Mucosa of descending colon (tissue), 3 donors: ENCODE measurements at regions not wholly inside any gene's neighbourhood (a gene's known extent, or its start where the extent isn't known, plus 50 kb on each side); places are given as distances from the start of the nearest gene placed in this dataset.

Experiments used
- ATAC-seq: fragments of 200-7000 bp; cut with Tn5 transposase; one replicate; pipeline ENCODE4 v1.9.1; 2020; ENCODE audit warnings: mild to moderate bottlenecking, moderate library complexity
- DNase-seq, 3 donors: peaks; one replicate each; pipeline ENCODE4 v3.0.0-alpha.2; 2020
- H3K36me3 ChIP-seq: fragments of 200-600 bp; one replicate; pipeline ENCODE4 v1.8.0; 2021; ENCODE audit warnings: low read depth, mild to moderate bottlenecking
- H3K4me1 ChIP-seq: fragments of 200-600 bp; one replicate; pipeline ENCODE4 v1.8.0; 2021; ENCODE audit warnings: low read depth, mild to moderate bottlenecking
- H3K4me3 ChIP-seq: fragments of 200-600 bp; one replicate; pipeline ENCODE4 v1.8.0; 2021; ENCODE audit warnings: mild to moderate bottlenecking
- H3K9me3 ChIP-seq: fragments of 200-600 bp; one replicate; pipeline ENCODE4 v1.8.0; 2021; ENCODE audit warnings: mild to moderate bottlenecking
- intact Hi-C, 2 donors: fragments of 100-400 bp; cut with DNase I in 1 of 2; cut with micrococcal nuclease in 1 of 2; formaldehyde crosslinking; loops; one replicate each; pipeline versions ENCODE4 v1.11.0 to v1.11.1; 2022; cut with DNase I, micrococcal nuclease
- TF ChIP-seq, protein P1 (sequence below): fragments of 200-600 bp; IDR thresholded peaks from one replicate; pipeline ENCODE4 v1.8.0; 2022; ENCODE audit warnings: antibody characterized with exemption, mild to moderate bottlenecking
- donor health status: DM: no; HTN: no; CAD: no; lungs with moderate emphysema.
- donor health status: DM: no; HTN: no; CAD: no.
- donor health status: DM: no; HTN: yes; CAD: no.

DNA sequence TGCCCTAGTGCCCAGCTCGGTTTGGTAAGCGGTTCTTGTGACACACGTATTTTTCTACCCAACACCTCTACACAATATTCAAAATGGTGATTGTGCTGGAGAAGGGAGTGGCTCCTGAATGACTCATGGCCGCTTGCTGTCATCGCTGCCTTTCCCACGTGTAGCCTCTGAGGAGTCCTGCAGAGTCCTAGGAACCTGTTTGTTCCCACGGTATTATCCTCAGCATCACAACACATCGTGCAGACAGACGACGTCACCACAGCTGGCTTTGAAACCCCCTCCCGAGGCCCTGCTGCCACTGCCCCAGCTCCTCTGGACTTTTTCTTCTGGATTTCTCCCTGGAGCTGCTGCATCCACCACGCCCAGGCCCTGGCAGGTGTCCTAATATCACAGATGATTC lies 353.5 kb downstream of the SMOC2 start:
- TF ChIP-seq, protein P1, sequence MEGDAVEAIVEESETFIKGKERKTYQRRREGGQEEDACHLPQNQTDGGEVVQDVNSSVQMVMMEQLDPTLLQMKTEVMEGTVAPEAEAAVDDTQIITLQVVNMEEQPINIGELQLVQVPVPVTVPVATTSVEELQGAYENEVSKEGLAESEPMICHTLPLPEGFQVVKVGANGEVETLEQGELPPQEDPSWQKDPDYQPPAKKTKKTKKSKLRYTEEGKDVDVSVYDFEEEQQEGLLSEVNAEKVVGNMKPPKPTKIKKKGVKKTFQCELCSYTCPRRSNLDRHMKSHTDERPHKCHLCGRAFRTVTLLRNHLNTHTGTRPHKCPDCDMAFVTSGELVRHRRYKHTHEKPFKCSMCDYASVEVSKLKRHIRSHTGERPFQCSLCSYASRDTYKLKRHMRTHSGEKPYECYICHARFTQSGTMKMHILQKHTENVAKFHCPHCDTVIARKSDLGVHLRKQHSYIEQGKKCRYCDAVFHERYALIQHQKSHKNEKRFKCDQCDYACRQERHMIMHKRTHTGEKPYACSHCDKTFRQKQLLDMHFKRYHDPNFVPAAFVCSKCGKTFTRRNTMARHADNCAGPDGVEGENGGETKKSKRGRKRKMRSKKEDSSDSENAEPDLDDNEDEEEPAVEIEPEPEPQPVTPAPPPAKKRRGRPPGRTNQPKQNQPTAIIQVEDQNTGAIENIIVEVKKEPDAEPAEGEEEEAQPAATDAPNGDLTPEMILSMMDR, result no peak
- no peaks in the 10 kb centered on the region for H3K4me1 ChIP-seq
- DNase-seq, result no peak
- intact Hi-C loops, result no loop called here
- H3K36me3 ChIP-seq, result no peaks in the 10 kb centered on the region
- H3K9me3 ChIP-seq, result no peaks in the 10 kb centered on the region
- H3K4me3 ChIP-seq, result no peak overlapping the region
- ATAC-seq, result no peak

DNA sequence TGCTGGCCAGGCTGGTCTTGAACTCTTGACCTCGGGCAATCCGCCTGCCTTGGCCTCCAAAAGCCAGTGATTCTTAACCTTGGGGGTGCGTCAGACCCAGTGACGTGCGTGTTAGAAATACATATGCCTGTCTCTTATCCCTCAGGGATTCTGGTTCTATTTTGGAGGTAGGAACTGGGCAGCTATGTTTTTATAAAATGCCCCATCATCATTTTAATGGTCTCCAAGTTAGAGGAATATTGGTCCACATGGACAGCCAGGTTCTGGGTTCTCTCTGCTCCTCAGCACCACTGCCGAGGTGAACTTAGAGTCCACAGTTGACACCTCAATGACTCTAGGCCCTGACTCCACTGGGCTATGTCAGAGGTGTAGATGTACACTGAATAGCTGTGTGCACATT lies 352.7 kb downstream of the SMOC2 start:
- Histone ChIP-seq H3K9me3 (no peaks in the 10 kb centered on the region), H3K4me3 (no peak overlapping the region), H3K36me3 (no peaks in the 10 kb centered on the region), H3K4me1 (no peaks in the 10 kb centered on the region)
- DNase-seq, result no peak
- TF ChIP-seq, protein P1, result no peak
- intact Hi-C loops, result no loop called here
- no peak for ATAC-seq

DNA sequence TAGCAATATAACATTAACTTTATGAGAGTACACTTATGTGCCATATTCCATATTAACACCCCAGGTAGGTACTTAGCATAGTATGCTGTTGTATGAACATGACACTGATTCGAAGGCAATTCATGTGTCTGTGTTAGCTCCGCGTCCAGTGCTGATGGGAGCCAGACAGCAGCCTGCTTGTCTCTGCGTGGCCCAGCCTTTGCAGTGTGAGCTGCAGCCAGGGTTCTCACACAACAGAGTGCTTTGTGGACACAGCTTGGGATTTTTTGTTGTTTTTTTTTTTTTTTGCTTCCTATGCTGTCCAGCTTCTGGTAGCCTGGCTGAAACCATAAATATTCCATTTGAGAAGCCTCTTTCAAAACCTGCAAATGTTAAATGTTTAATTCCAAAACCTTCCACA lies 350.9 kb downstream of the SMOC2 start:
- no peak overlapping the region for H3K4me3 ChIP-seq
- ATAC-seq (no peak), DNase-seq (no peak)
- TF ChIP-seq, protein P1, result no peak
- no peaks in the 10 kb centered on the region for H3K4me1 ChIP-seq
- H3K9me3 ChIP-seq, result no peaks in the 10 kb centered on the region
- intact Hi-C loops, result no loop called here
- H3K36me3 ChIP-seq, result no peaks in the 10 kb centered on the region

DNA sequence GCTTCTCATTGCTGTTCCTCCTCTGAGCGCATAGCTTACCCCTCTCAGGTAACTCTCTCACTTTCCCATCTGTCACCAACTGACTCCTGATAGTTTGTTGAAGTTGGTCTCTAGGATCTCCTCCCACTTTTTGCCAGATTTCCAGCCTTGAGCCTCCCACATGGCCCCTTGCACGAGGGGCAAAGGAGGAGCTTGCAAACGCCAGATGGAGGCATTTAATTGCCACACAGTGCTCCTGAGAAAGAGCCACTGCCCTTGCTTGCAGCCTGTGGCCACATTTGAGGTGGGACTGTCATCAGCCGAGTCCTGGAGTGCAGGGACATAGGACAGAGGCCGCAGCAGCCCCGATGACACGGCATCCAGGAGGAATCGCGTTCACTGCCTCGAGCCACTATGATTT lies 348.7 kb downstream of the SMOC2 start:
- ATAC-seq (no peak), DNase-seq (no peak)
- Histone ChIP-seq H3K36me3 (no peaks in the 10 kb centered on the region), H3K9me3 (no peaks in the 10 kb centered on the region), H3K4me1 (no peaks in the 10 kb centered on the region), H3K4me3 (no peak overlapping the region)
- TF ChIP-seq, protein P1, result no peak
- intact Hi-C loops, result no loop called here

DNA sequence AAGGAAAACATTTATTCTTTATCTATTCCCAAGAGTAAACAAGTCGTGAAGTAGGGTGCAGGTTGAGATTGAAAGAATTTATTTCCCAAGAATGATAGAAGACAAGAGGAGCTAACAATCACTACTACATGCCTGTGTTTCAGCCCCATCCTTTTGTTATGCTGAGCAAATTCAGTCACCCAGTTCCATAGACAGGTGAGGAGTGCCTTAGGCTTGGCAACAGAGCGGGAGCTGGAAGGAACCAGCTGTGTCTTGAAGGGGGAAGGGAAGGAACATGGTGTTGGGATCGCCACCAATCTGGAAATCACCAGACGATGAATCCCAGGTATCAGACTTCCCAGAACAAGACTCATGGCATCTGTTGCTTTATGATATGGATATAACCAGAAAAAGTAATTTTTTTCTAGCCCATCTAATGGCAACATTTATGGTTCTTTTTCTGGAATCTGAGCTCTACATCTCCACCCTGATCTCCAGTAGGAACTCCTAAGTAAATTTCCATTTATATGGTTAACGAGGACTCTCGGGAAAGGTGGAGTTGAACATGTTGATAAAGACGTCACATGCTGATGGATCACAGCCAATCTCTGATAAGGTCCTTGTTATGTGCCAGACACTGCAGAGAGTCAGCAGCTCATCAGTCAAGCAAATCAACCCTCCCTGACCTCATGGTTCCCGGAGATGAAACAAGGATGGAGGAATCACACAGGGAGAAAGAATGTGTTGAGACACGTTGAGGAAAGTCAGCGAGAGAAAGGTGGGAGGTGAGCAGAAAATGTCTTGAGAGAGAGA lies 344.9 kb downstream of the SMOC2 start:
- intact Hi-C loops, result no loop called here
- Histone ChIP-seq H3K4me1 (no peaks in the 10 kb centered on the region), H3K9me3 (no peaks in the 10 kb centered on the region), H3K36me3 (no peaks in the 10 kb centered on the region), H3K4me3 (no peak overlapping the region)
- TF ChIP-seq, protein P1, result no peak
- no peak for DNase-seq
- ATAC-seq, result no peak
